H1 (cell line): ENCODE measurements at regions not wholly inside any gene's neighbourhood (a gene's known extent, or its start where the extent isn't known, plus 50 kb on each side); places are given as distances from the start of the nearest gene placed in this dataset.

Experiments
- CTCF ChIA-PET: fragments of 300-600 bp; sonication (Branson Sonifier 250); formaldehyde crosslinking; loops from one replicate; lab custom pipeline; 2021; ENCODE audit not compliant: partially characterized antibody; lab: Charles Lee
- POLR2A ChIA-PET: fragments of 300-600 bp; sonication (Branson Sonifier 250); formaldehyde crosslinking; loops from one replicate; lab custom pipeline; 2021; ENCODE audit warnings: inconsistent platforms; ENCODE audit not compliant: partially characterized antibody; lab: Charles Lee
- DNase-seq, 2 experiments: peaks; one replicate each; pipeline versions ENCODE4 v3.0.0 to v3.0.0-alpha.2; 2010 to 2022; ENCODE audit warnings: low spot score in 2 of 2, low read depth in 1 of 2, mixed read lengths in 1 of 2
- FAIRE-seq: peaks from 2 replicates; lab custom pipeline; 2011; peaks lifted over from hg19 to GRCh38; lab: Jason Lieb, UNC
- H2AFZ ChIP-seq: 2 replicates; pipeline ENCODE4 v1.8.1; 2012; ENCODE audit warnings: low read length, inconsistent platforms
- H2AK5ac ChIP-seq: 2 replicates; pipeline ENCODE4 v1.6.1; 2013; ENCODE audit warnings: low read depth, low read length
- H2BK120ac ChIP-seq: replicated peaks from 2 replicates; pipeline ENCODE3; 2013; ENCODE audit warnings: low read depth, low read length, inconsistent platforms
- H2BK12ac ChIP-seq: 2 replicates; pipeline ENCODE4 v1.6.1; 2013; ENCODE audit warnings: low read depth, low read length
- H2BK15ac ChIP-seq: 2 replicates; pipeline ENCODE4 v1.6.1; 2013; ENCODE audit warnings: low read length
- H2BK20ac ChIP-seq: 2 replicates; pipeline ENCODE4 v1.6.1; 2013; ENCODE audit warnings: low read length
- H2BK5ac ChIP-seq: 2 replicates; pipeline ENCODE4 v1.6.1; 2013; ENCODE audit warnings: low read depth, low read length
- H3K14ac ChIP-seq: 2 replicates; pipeline ENCODE4 v1.6.1; 2013; ENCODE audit warnings: inconsistent platforms; ENCODE audit not compliant: insufficient read length
- H3K18ac ChIP-seq: 2 replicates; pipeline ENCODE4 v1.6.1; 2013; ENCODE audit warnings: low read length; ENCODE audit errors: extremely low read depth
- H3K23ac ChIP-seq: 2 replicates; pipeline ENCODE4 v1.6.1; 2013; ENCODE audit warnings: inconsistent platforms; ENCODE audit not compliant: insufficient read length
- H3K23me2 ChIP-seq: 2 replicates; pipeline ENCODE4 v1.6.1; 2013; ENCODE audit warnings: low read depth, low read length
- H3K27ac ChIP-seq: 2 replicates; pipeline ENCODE4 v1.6.1; 2011; ENCODE audit warnings: low read depth, low read length, inconsistent platforms
- H3K27me3 ChIP-seq, 4 experiments: replicated peaks in 1 of 4; 1 replicate in 1 of 4; 2 replicates in 3 of 4; pipeline versions ENCODE4 v1.6.1 to v1.8.1; 2011 to 2013; ENCODE audit warnings: low read length in 3 of 4, mild to moderate bottlenecking in 3 of 4, inconsistent platforms in 2 of 4, mixed read lengths in 2 of 4, moderate library complexity in 1 of 4; ENCODE audit not compliant: control insufficient read depth in 3 of 4, insufficient read depth in 3 of 4; ENCODE audit errors: extremely low read depth in 1 of 4
- H3K36me3 ChIP-seq, 4 experiments: 2 replicates each; pipeline versions ENCODE4 v1.6.1 to v1.8.1; 2011 to 2013; ENCODE audit warnings: mild to moderate bottlenecking in 4 of 4, low read length in 3 of 4, moderate library complexity in 2 of 4, control low read depth in 1 of 4, inconsistent platforms in 1 of 4; ENCODE audit not compliant: insufficient read depth in 4 of 4, control insufficient read depth in 2 of 4
- H3K4ac ChIP-seq: replicated peaks from 2 replicates; pipeline ENCODE3; 2013; ENCODE audit warnings: low read length, low read depth, mixed read lengths, inconsistent platforms; ENCODE audit not compliant: insufficient read length
- H3K4me1 ChIP-seq, 4 experiments: replicated peaks in 1 of 4; 1 replicate in 1 of 4; 2 replicates in 3 of 4; pipeline versions ENCODE4 v1.6.1 to v1.8.1; 2011 to 2013; ENCODE audit warnings: low read length in 3 of 4, inconsistent platforms in 2 of 4, mixed read lengths in 1 of 4; ENCODE audit not compliant: insufficient read depth in 4 of 4, control insufficient read depth in 3 of 4
- H3K4me2 ChIP-seq, 2 experiments: 2 replicates each; pipeline versions ENCODE4 v1.6.1 to v1.8.1; 2011 to 2013; ENCODE audit warnings: low read depth in 2 of 2, low read length in 2 of 2, control low read depth in 1 of 2, inconsistent platforms in 1 of 2, mild to moderate bottlenecking in 1 of 2; ENCODE audit not compliant: insufficient read depth in 1 of 2
- H3K4me3 ChIP-seq, 4 experiments: fragments of 200-600, 300-600 bp in 1 of 4; sonication (generic), shearing (Covaris generic), sonication (Bioruptor Twin) in 1 of 4; 2 replicates each; pipeline versions ENCODE4 v1.5.1 to v1.8.1; 2011 to 2016; ENCODE audit warnings: low read length in 4 of 4, low read depth in 3 of 4, control low read depth in 2 of 4, inconsistent platforms in 2 of 4, mild to moderate bottlenecking in 2 of 4, mixed read lengths in 1 of 4, moderate library complexity in 1 of 4; ENCODE audit not compliant: insufficient read depth in 2 of 4; ENCODE audit errors: extremely low read depth in 1 of 4
- H3K56ac ChIP-seq: replicated peaks from 2 replicates; pipeline ENCODE3; 2013; ENCODE audit warnings: low read depth, mild to moderate bottlenecking, mixed read lengths, low read length, inconsistent platforms; ENCODE audit not compliant: insufficient read length
- H3K79me1 ChIP-seq: 2 replicates; pipeline ENCODE4 v1.6.1; 2013; ENCODE audit warnings: low read depth, low read length, control low read depth
- H3K79me2 ChIP-seq, 2 experiments: 2 replicates each; pipeline versions ENCODE4 v1.6.1 to v1.8.1; 2012 to 2013; ENCODE audit warnings: low read length in 2 of 2, mild to moderate bottlenecking in 2 of 2, inconsistent platforms in 1 of 2; ENCODE audit not compliant: insufficient read depth in 2 of 2, control insufficient read depth in 1 of 2
- H3K9ac ChIP-seq, 4 experiments: replicated peaks in 1 of 4; 1 replicate in 1 of 4; 2 replicates in 3 of 4; pipeline versions ENCODE4 v1.6.1 to v1.8.1; 2011 to 2013; ENCODE audit warnings: low read depth in 3 of 4, low read length in 3 of 4, control low read depth in 2 of 4, mild to moderate bottlenecking in 2 of 4, moderate library complexity in 2 of 4, inconsistent platforms in 1 of 4; ENCODE audit errors: extremely low read depth in 1 of 4
- H3K9me3 ChIP-seq, 2 experiments: 2 replicates each; pipeline versions ENCODE4 v1.6.1 to v1.8.1; 2012 to 2013; ENCODE audit warnings: mild to moderate bottlenecking in 2 of 2, moderate library complexity in 2 of 2, control low read depth in 1 of 2, inconsistent platforms in 1 of 2, low read depth in 1 of 2, low read length in 1 of 2, mixed read lengths in 1 of 2; ENCODE audit not compliant: insufficient read depth in 2 of 2
- H4K20me1 ChIP-seq, 2 experiments: replicated peaks in 1 of 2; 2 replicates each; pipeline versions ENCODE3 to v1.8.1; 2011 to 2013; ENCODE audit warnings: inconsistent platforms in 2 of 2, low read length in 2 of 2, mild to moderate bottlenecking in 1 of 2; ENCODE audit not compliant: insufficient read depth in 2 of 2, control insufficient read depth in 1 of 2
- H4K5ac ChIP-seq: 2 replicates; pipeline ENCODE4 v1.6.1; 2013; ENCODE audit warnings: low read length, low read depth, mixed read lengths, inconsistent platforms; ENCODE audit not compliant: insufficient read length
- H4K8ac ChIP-seq: 2 replicates; pipeline ENCODE4 v1.8.0; 2013; ENCODE audit warnings: mild to moderate bottlenecking, moderate library complexity, low read length, inconsistent platforms; ENCODE audit not compliant: insufficient read depth; ENCODE audit errors: extremely low read depth
- H4K91ac ChIP-seq: replicated peaks from 2 replicates; pipeline ENCODE3; 2013; ENCODE audit warnings: low read length, mixed read lengths, inconsistent platforms; ENCODE audit not compliant: insufficient read length
- BACH1 ChIP-seq: IDR thresholded peaks from 2 replicates; pipeline ENCODE4 v1.6.1; 2012; ENCODE audit warnings: low read length, improper control_type of control experiment
- JUN ChIP-seq: IDR thresholded peaks from 2 replicates; pipeline ENCODE4 v1.6.1; 2011; ENCODE audit warnings: low read depth, mild to moderate bottlenecking, improper control_type of control experiment, low read length
- NANOG ChIP-seq: IDR thresholded peaks from 2 replicates; pipeline ENCODE4 v1.6.1; 2011; ENCODE audit warnings: low read length, low read depth, mild to moderate bottlenecking, inconsistent platforms; ENCODE audit not compliant: insufficient read depth, poor library complexity, severe bottlenecking
- USF2 ChIP-seq: IDR thresholded peaks from 2 replicates; pipeline ENCODE4 v1.6.1; 2011; ENCODE audit warnings: low read length, improper control_type of control experiment
- WGBS, 2 experiments: shearing (Covaris generic) in 1 of 2; methylation state at CpG; one replicate each; pipeline versions ENCODE4 v1.1.6 to v1.1.7; 2013 to 2015; ENCODE audit warnings: low lambda C conversion rate in 2 of 2, mixed read lengths in 2 of 2, inconsistent platforms in 1 of 2, low coverage in 1 of 2, missing lambda C conversion rate in 1 of 2; ENCODE audit not compliant: insufficient replicate concordance in 2 of 2, insufficient coverage in 1 of 2, insufficient read length in 1 of 2; ENCODE audit errors: extremely low coverage in 1 of 2, missing lambda C conversion rate in 1 of 2; 5-methylcytosine and 5-hydroxymethylcytosine counted together
- TF ChIP-seq, protein P1 (sequence below): IDR thresholded peaks from 2 replicates; pipeline ENCODE4 v1.6.1; 2012; ENCODE audit warnings: inconsistent platforms

GRCh38 chr4:127174201-127174600 lies 458.6 kb upstream of the INTU start:
- Histone ChIP-seq H3K27ac (no peak overlapping the region), H3K4me3 (no peak overlapping the region), H3K23me2 (no peaks in the 10 kb centered on the region), H2BK5ac (no peak overlapping the region), H4K20me1 (no peaks in the 10 kb centered on the region), H2BK20ac (no peak overlapping the region), H3K79me1 (no peaks in the 10 kb centered on the region), H4K5ac (no peak overlapping the region), H4K8ac (no peak overlapping the region), H3K4me2 (no peak overlapping the region), H2BK15ac (no peak overlapping the region), H3K27me3 (no peaks in the 10 kb centered on the region), H3K4me1 (no peaks in the 10 kb centered on the region), H2AK5ac (no peak overlapping the region), H2BK12ac (no peak overlapping the region), H3K79me2 (no peaks in the 10 kb centered on the region), H3K36me3 (no peaks in the 10 kb centered on the region), H3K9me3 (no peaks in the 10 kb centered on the region), H2BK120ac (no peak overlapping the region), H3K23ac (no peak overlapping the region), H3K56ac (no peak overlapping the region), H3K4ac (no peak overlapping the region), H3K14ac (no peak overlapping the region), H2AFZ (no peak overlapping the region), H4K91ac (no peak overlapping the region), H3K9ac (no peak overlapping the region), H3K18ac (no peak overlapping the region)
- DNase-seq (no peak), FAIRE-seq (no peak)
- WGBS, 2 experiments = 100% methylated on average over 1 of the region's 1 CpG; no CpG with 5 or more reads in 1 of the 2 experiments
- TF ChIP-seq BACH1 (no peak), JUN (no peak), NANOG (no peak), USF2 (no peak)
- TF ChIP-seq, protein P1, sequence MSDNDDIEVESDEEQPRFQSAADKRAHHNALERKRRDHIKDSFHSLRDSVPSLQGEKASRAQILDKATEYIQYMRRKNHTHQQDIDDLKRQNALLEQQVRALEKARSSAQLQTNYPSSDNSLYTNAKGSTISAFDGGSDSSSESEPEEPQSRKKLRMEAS = no peak
- ChIA-PET CTCF (no interaction called here), POLR2A (interaction anchor here (0.6 kb wide), 1 partner anchor 1795 kb away, joined by 4 read pairs; no protein-coding TSS in a partner anchor)
